ENCODE measurements at regions not wholly inside any gene's neighbourhood (a gene's known extent, or its start where the extent isn't known, plus 50 kb on each side); places are given as distances from the start of the nearest gene placed in this dataset.
A peak's percentile ranks its signal among the peaks of the same experiment; 100 is the strongest.

- Histone ChIP-seq H3K9me3 (ENCODE audit: control insufficient read depth, insufficient read depth, low read length) (no peaks in the 10 kb centered on the region), H3K4me1 (ENCODE audit: control insufficient read depth, insufficient read depth, low read length) (peaks cover 9% of the 10 kb centered on the region), H3K4me3 (ENCODE audit: low read length) (no peak overlapping the region), H3K27ac (ENCODE audit: low read length) (no peak overlapping the region), H3K27me3 (ENCODE audit: control insufficient read depth, insufficient read depth, low read length) (no peaks in the 10 kb centered on the region), H3K36me3 (ENCODE audit: control insufficient read depth, insufficient read depth, low read length) (no peaks in the 10 kb centered on the region)
- Mint-ChIP-seq H3K4me3 (no peak overlapping the region), H3K27ac (no peak overlapping the region), H3K36me3 (no peaks in the 10 kb centered on the region), H3K27me3 (ENCODE audit: low read depth in 2 of 2) (peaks cover 0 to 12% of the 10 kb centered on the region in 2 donors), H3K9me3 (no peaks in the 10 kb centered on the region), H3K4me1 (peaks cover 17 to 31% of the 10 kb centered on the region in 2 donors)
- no peak for ATAC-seq
- intact Hi-C loops (cut with micrococcal nuclease) = loop anchor here (5.0 kb wide), 3 partner anchors 36 to 131 kb away; no protein-coding TSS in a partner anchor
- TF ChIP-seq, protein P1, sequence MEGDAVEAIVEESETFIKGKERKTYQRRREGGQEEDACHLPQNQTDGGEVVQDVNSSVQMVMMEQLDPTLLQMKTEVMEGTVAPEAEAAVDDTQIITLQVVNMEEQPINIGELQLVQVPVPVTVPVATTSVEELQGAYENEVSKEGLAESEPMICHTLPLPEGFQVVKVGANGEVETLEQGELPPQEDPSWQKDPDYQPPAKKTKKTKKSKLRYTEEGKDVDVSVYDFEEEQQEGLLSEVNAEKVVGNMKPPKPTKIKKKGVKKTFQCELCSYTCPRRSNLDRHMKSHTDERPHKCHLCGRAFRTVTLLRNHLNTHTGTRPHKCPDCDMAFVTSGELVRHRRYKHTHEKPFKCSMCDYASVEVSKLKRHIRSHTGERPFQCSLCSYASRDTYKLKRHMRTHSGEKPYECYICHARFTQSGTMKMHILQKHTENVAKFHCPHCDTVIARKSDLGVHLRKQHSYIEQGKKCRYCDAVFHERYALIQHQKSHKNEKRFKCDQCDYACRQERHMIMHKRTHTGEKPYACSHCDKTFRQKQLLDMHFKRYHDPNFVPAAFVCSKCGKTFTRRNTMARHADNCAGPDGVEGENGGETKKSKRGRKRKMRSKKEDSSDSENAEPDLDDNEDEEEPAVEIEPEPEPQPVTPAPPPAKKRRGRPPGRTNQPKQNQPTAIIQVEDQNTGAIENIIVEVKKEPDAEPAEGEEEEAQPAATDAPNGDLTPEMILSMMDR (IDR thresholded peaks at IDR 0.05) = no peak
- 88% methylated on average over 10 of the region's 10 CpGs for WGBS (ENCODE audit: insufficient coverage)
- DNase-seq = peak in 1 of 2 donors; percentile 49
These were observed 107.1 kb upstream of the STK17B start for GRCh38 chr2:196278491-196278911.

DNA sequence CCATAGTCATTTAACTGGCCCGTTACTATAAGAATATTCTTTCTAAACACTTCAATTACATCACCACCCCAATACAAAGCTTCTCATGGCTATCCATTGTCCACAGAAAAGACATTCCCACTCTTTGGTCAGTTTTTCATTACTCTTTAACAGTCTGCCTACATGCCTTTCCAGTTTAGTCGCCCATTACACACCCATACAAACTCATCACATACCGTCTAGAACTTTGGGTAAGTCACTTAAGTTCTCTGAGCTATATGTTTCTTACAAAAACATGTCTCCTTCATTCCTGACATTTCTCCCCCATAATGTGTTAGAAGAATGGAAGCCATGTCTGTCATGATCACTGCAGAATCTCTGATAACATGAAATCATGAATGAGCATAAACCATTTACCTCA is 108.2 kb upstream of the STK17B start:
- Mint-ChIP-seq H3K27me3 (ENCODE audit: low read depth in 2 of 2) (peaks cover 0 to 16% of the 10 kb centered on the region in 2 donors), H3K27ac (no peak overlapping the region), H3K4me3 (no peak overlapping the region), H3K9me3 (no peaks in the 10 kb centered on the region), H3K4me1 (peaks cover 17 to 24% of the 10 kb centered on the region in 2 donors), H3K36me3 (no peaks in the 10 kb centered on the region)
- H3K36me3 ChIP-seq (ENCODE audit: control insufficient read depth, insufficient read depth, low read length) = no peaks in the 10 kb centered on the region
- no peak overlapping the region for H3K27ac ChIP-seq (ENCODE audit: low read length)
- TF ChIP-seq, protein P1 (IDR thresholded peaks at IDR 0.05) = no peak
- H3K4me1 ChIP-seq (ENCODE audit: control insufficient read depth, insufficient read depth, low read length) = peaks cover 9% of the 10 kb centered on the region
- 96% methylated on average over 2 of the region's 3 CpGs for WGBS (ENCODE audit: insufficient coverage)
- H3K27me3 ChIP-seq (ENCODE audit: control insufficient read depth, insufficient read depth, low read length) = no peaks in the 10 kb centered on the region
- no peaks in the 10 kb centered on the region for H3K9me3 ChIP-seq (ENCODE audit: control insufficient read depth, insufficient read depth, low read length)
- no peak overlapping the region for H3K4me3 ChIP-seq (ENCODE audit: low read length)
- DNase-seq (no peak), ATAC-seq (no peak)
- intact Hi-C loops (cut with micrococcal nuclease) = loop anchor here (5.0 kb wide), 3 partner anchors 37 to 132 kb away; no protein-coding TSS in a partner anchor

DNA sequence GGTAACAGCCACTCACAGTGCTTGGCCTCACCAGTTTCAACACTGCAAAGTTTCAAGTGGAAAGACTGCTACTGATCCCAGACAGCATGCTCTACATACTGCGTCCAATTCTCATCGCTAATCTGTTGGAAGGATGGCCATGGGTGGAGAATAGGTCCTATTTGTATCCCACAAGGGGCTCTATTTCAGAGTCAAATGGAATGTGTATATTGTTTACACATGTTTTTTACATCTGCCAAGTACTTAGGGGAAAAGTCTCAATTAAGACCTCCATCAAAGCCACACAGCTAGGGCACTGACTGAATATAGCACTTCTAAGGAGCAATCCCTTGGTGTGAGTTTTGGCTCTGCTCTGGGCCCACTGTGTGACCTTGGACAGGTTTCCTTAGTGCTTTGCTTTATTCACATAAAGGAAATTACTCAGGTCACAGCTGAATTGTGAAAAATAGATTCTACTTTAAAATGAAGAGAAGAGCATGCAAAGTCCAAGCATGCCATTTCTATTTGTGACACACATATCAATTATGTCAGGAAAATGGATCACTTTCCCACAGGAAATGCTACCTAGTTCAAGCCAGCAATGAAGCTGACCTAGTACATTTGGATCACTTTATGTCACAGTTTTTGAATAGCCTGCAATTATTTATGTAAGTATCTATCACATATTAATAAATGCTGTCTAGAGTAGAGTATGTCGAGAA is 112.9 kb upstream of the STK17B start:
- no peak overlapping the region for H3K4me3 ChIP-seq (ENCODE audit: low read length)
- Mint-ChIP-seq H3K27ac (no peak overlapping the region), H3K9me3 (no peaks in the 10 kb centered on the region), H3K27me3 (ENCODE audit: low read depth in 2 of 2) (peaks cover 8 to 26% of the 10 kb centered on the region in 2 donors), H3K4me1 (peaks cover 14 to 18% of the 10 kb centered on the region in 2 donors), H3K36me3 (no peaks in the 10 kb centered on the region), H3K4me3 (no peak overlapping the region)
- TF ChIP-seq, protein P1 (IDR thresholded peaks at IDR 0.05) = no peak
- intact Hi-C loops (cut with micrococcal nuclease) = no loop called here
- WGBS (ENCODE audit: insufficient coverage) = 100% methylated on average over 2 of the region's 3 CpGs
- H3K4me1 ChIP-seq (ENCODE audit: control insufficient read depth, insufficient read depth, low read length) = peaks cover 6% of the 10 kb centered on the region
- no peak overlapping the region for H3K27ac ChIP-seq (ENCODE audit: low read length)
- no peaks in the 10 kb centered on the region for H3K9me3 ChIP-seq (ENCODE audit: control insufficient read depth, insufficient read depth, low read length)
- ATAC-seq (no peak), DNase-seq (no peak)
- no peaks in the 10 kb centered on the region for H3K27me3 ChIP-seq (ENCODE audit: control insufficient read depth, insufficient read depth, low read length)
- no peaks in the 10 kb centered on the region for H3K36me3 ChIP-seq (ENCODE audit: control insufficient read depth, insufficient read depth, low read length)
